Colonic mucosa (tissue), 4 donors: ENCODE measurements at regions not wholly inside any gene's neighbourhood (a gene's known extent, or its start where the extent isn't known, plus 50 kb on each side); places are given as distances from the start of the nearest gene placed in this dataset.

Experiments
- DNase-seq: peaks from one replicate; pipeline ENCODE4 v3.0.0-alpha.2; 2020
- H3K27ac ChIP-seq: fragments of 200-600 bp; one replicate; pipeline ENCODE4 v1.8.0; 2021
- H3K27me3 ChIP-seq: fragments of 200-600 bp; one replicate; pipeline ENCODE4 v1.8.0; 2021
- H3K36me3 ChIP-seq: fragments of 200-600 bp; one replicate; pipeline ENCODE4 v1.8.0; 2021
- H3K4me1 ChIP-seq: fragments of 200-600 bp; one replicate; pipeline ENCODE4 v1.8.0; 2021; ENCODE audit warnings: mild to moderate bottlenecking
- H3K4me3 ChIP-seq: fragments of 200-600 bp; one replicate; pipeline ENCODE4 v1.8.0; 2021
- H3K9ac ChIP-seq, 2 donors: one replicate each; pipeline ENCODE4 v1.7.0; 2013; ENCODE audit warnings: control low read depth in 2 of 2, low read depth in 2 of 2, low read length in 2 of 2
- H3K9me3 ChIP-seq: fragments of 200-600 bp; one replicate; pipeline ENCODE4 v1.8.0; 2021
- intact Hi-C: fragments of 100-400 bp; cut with DNase I; formaldehyde crosslinking; loops from one replicate; pipeline ENCODE4 v1.14.1; 2022
- TF ChIP-seq, protein P1 (sequence below): fragments of 200-600 bp; IDR thresholded peaks from one replicate; pipeline ENCODE4 v1.8.0; 2022; ENCODE audit warnings: antibody characterized with exemption, mild to moderate bottlenecking
- donor health status: healthy.
- donor health status: DM: no; HTN: no; CAD: no.
- donor health status: DM: no; HTN: no; CAD: no.

DNA sequence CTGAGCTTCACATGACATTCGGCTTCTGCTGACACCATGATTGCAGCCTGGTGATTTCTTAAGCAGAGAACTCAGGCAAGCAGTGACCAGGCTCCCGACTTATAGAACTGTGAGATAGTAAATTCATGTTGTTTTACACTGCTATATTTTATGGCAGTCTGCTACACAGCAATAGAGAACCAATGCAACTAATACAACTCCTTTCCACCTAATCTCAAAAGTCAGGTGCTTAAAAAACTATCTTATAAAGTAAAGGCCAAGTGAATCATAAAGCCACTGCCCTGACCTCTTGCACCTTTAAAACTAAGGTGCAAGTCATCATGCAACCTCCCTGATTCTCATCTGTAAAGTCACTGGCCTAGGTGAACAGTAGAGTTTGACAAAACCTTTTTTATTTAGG is 95.3 kb upstream of the GLS start:
- H3K27me3 ChIP-seq = no peaks in the 10 kb centered on the region
- intact Hi-C loops = no loop called here
- H3K9ac ChIP-seq = no peak overlapping the region
- no peaks in the 10 kb centered on the region for H3K36me3 ChIP-seq
- no peak for DNase-seq
- H3K27ac ChIP-seq = no peak overlapping the region
- no peak overlapping the region for H3K4me3 ChIP-seq
- H3K4me1 ChIP-seq = no peaks in the 10 kb centered on the region
- H3K9me3 ChIP-seq = no peaks in the 10 kb centered on the region
- TF ChIP-seq, protein P1, sequence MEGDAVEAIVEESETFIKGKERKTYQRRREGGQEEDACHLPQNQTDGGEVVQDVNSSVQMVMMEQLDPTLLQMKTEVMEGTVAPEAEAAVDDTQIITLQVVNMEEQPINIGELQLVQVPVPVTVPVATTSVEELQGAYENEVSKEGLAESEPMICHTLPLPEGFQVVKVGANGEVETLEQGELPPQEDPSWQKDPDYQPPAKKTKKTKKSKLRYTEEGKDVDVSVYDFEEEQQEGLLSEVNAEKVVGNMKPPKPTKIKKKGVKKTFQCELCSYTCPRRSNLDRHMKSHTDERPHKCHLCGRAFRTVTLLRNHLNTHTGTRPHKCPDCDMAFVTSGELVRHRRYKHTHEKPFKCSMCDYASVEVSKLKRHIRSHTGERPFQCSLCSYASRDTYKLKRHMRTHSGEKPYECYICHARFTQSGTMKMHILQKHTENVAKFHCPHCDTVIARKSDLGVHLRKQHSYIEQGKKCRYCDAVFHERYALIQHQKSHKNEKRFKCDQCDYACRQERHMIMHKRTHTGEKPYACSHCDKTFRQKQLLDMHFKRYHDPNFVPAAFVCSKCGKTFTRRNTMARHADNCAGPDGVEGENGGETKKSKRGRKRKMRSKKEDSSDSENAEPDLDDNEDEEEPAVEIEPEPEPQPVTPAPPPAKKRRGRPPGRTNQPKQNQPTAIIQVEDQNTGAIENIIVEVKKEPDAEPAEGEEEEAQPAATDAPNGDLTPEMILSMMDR = no peak

DNA sequence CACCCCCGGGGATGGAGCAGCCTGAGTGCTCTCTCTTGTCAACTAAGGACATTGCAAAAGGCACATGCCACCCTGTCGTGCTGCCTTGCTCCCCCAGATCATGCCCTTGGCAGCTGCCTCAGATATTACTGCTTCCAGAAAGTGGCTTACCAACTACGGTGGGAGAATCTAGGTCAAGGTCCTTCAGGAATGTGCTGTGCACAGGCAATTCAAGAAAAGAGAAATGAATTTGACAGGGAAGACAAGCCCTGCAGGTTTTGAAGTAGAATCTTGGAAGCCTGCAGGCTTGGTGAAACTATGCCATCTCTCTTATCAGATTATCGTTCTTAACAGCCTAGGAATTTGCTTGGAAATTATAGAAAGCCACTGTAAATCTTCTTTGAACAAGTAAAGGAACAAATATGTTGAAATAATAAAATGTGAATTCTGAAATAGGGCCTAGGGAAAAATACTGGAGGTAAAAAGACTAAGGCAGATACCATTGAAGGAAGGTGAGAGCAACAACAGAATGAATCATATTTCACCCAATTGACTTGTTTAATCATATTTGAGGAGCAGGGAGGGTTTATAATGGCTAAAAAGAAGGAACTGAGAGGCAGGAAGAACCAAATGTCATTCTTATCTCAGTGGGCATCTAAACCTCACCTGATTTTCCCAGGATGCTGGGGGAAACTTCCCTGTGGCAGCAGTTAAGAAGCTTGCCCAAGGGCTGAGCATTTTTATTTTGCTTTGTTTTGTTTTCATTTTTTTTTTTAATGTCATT is 94.0 kb upstream of the GLS start:
- no peak for DNase-seq
- Histone ChIP-seq H3K4me1 (no peaks in the 10 kb centered on the region), H3K27ac (no peak overlapping the region), H3K36me3 (no peaks in the 10 kb centered on the region), H3K4me3 (no peak overlapping the region), H3K9ac (no peak overlapping the region), H3K27me3 (no peaks in the 10 kb centered on the region), H3K9me3 (no peaks in the 10 kb centered on the region)
- TF ChIP-seq, protein P1 = no peak
- intact Hi-C loops = no loop called here

DNA sequence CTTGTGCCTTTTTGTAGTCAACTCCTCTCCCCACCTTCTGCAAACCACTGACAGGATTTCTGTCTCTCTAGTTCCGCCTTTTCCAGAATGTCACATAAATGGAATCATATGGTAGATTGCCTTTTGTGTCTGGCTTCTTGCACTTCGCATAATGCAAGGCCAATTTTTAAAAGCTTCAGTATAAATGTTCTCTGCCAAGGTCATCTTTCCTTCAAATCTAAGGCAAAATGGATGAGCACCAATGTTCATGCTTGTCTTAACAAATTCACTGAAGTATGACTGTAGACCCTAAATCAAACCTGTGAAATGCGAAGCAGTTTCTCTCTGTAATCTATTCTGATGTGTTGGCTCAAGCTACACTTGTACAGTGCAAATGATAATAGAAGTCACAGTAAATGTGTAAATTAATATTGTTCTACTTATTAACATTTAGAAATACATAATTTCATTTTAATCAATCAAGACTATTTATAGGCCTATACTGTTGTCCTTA is 92.8 kb upstream of the GLS start:
- no peak overlapping the region for H3K4me3 ChIP-seq
- H3K9ac ChIP-seq = no peak overlapping the region
- no peaks in the 10 kb centered on the region for H3K36me3 ChIP-seq
- H3K9me3 ChIP-seq = no peaks in the 10 kb centered on the region
- DNase-seq = no peak
- H3K4me1 ChIP-seq = no peaks in the 10 kb centered on the region
- TF ChIP-seq, protein P1 = no peak
- H3K27me3 ChIP-seq = no peaks in the 10 kb centered on the region
- intact Hi-C loops = no loop called here
- H3K27ac ChIP-seq = no peak overlapping the region

DNA sequence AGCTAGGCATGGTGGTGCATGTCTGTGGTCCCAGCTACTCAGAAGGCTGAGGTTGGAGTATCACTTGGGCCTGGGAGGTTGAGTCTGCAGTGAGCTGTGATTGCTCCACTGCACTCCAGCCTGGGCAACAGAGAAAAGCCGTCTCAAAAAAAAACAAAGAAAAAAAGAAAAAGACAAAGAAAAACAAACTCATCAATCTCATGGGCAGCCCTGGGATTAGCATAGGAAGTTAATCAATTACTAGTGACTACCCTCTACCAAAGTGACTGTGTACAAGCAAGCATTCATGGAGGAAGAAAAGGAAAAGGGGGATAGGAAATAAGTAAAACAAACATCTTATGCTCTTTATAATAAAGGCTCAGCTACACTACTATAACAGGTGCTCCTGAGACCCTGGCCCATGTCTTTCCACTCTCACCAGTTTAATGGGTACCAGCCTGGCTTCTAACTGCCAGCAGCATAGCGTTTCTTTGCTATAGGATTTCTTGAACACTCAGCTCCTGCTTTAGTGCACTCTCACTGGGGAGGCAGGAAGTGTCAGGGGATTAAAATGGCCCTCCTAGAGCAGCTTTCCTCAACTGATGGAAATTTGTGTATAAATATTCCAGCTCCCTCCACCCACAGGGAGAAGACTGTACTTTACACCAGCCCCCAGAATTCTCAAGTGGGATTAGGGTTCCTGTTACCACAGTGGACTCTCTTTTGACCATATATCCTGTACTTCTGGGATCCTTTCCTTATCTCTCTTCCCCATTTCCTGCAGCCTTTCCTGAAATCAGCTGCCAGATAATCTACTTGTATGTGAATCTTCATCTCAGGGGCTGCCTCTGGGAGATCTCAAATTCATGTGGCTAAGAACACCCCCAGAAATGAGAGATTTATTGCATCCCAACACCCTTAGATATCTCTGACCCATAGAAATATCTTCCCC is 91.3 kb upstream of the GLS start:
- H3K9ac ChIP-seq = no peak overlapping the region
- intact Hi-C loops = no loop called here
- DNase-seq = no peak
- H3K27me3 ChIP-seq = no peaks in the 10 kb centered on the region
- TF ChIP-seq, protein P1 = no peak
- no peak overlapping the region for H3K4me3 ChIP-seq
- no peaks in the 10 kb centered on the region for H3K36me3 ChIP-seq
- H3K27ac ChIP-seq = no peak overlapping the region
- H3K4me1 ChIP-seq = no peaks in the 10 kb centered on the region
- H3K9me3 ChIP-seq = no peaks in the 10 kb centered on the region

DNA sequence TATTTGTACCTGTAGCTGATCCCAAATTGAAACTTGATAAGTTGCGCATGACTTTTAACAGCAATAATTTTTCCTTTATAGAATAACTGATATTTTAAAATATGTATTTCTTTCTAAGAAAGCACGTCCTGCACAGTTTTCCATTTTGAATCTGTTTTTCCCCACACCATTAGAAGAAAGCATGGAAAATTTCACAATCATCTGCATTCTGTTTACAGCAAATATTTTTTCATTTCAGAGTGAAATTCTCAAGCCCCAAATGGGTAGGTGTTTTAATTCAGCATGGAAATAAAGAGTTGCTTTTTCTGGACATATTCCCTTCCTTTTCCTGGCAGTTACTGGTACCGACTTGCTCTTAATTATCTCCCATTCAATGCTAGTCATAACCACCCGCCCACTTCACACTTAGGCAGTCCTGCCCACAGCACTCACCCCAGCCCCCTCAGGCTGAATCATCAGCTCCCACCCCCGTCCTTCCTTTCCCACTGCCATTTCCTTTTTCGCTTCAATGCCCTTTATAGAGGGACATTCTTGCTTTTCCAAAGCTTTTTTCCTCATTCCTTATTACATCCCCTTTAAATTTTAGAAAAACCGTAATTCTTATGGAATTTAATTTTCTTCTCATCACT is 89.2 kb upstream of the GLS start:
- H3K36me3 ChIP-seq = no peaks in the 10 kb centered on the region
- intact Hi-C loops = no loop called here
- H3K9ac ChIP-seq = no peak overlapping the region
- DNase-seq = no peak
- no peaks in the 10 kb centered on the region for H3K27me3 ChIP-seq
- no peak overlapping the region for H3K4me3 ChIP-seq
- H3K27ac ChIP-seq = no peak overlapping the region
- TF ChIP-seq, protein P1 = no peak
- H3K4me1 ChIP-seq = no peaks in the 10 kb centered on the region
- no peaks in the 10 kb centered on the region for H3K9me3 ChIP-seq
